GM21390 (cell line): ENCODE measurements at regions not wholly inside any gene's neighbourhood (a gene's known extent, or its start where the extent isn't known, plus 50 kb on each side); places are given as distances from the start of the nearest gene placed in this dataset.
A peak's percentile ranks its signal among the peaks of the same experiment; 100 is the strongest.
"Not testable (repeated sequence)": the region's sequence is repeated elsewhere in the genome, so short reads cannot be mapped to it uniquely, and the experiment has no call there.

Experiments
- ATAC-seq: cut with Tn5 transposase; IDR thresholded peaks from one replicate; pipeline ENCODE4 v1.9.1; 2021; ENCODE audit not compliant: unreplicated experiment

DNA sequence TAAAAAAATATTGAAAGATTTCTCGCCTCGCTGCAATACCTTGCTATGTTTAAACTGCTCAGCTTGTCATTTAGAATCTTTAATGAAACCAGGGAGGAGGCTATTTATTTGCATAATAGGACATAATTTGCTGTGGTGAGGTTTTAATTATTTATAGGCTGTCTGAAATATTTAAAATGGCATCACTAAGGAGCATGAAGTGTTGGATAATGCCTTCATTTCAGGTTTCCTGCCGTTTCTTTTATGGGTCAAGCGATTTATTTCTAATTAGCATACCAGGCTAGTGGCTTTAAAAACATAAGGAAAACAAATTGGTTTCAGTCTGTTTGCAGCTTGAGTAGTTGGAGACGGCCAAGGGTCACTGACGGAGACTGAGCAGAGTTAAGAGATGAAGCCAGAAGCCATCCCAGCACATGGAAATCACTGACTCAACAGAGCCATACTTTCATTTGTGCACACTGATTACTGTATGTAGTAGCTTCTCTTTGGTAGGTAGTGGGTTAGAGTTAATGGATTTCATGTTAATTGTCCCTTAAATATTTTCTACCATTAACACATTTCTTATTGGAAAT is 1962.4 kb upstream of the TENM3 start:
- no peak for ATAC-seq

DNA sequence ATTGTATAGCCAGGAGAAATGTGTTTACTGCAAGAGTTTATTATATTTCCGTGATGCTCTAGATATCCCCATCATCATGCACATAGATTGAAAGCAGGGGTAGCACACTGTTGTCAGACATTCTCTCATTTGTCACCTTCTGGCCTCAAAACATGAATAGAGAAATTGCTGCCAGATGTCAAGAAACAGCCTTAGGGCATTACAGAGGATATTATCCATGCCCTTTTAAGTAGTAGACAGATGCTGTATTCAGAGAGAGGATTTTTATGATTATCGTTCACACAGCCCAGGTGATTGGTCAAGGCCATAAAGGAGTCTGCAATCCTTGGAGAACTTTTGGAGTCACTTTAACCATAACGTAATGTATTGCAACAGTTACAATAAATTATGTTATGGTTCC is 1961.5 kb upstream of the TENM3 start:
- no peak for ATAC-seq

DNA sequence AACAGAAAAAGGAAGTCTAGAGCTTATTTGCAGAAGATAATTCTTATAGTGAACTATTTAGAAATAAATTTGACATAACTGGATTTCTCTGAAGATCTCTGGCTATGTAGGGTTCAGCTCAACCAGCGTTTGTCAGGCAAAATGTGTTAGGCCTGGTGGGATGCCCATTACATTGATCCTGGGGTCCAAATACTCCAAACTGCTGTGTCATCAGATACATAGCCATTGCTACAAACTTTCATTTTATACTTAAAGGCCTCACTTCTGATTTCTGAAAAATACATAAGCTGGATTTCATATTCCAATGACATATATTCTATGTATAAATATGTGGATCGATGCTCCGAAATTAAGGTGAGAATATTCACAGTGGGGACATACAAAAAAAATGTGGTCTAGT is 1958.9 kb upstream of the TENM3 start:
- ATAC-seq, result no peak

DNA sequence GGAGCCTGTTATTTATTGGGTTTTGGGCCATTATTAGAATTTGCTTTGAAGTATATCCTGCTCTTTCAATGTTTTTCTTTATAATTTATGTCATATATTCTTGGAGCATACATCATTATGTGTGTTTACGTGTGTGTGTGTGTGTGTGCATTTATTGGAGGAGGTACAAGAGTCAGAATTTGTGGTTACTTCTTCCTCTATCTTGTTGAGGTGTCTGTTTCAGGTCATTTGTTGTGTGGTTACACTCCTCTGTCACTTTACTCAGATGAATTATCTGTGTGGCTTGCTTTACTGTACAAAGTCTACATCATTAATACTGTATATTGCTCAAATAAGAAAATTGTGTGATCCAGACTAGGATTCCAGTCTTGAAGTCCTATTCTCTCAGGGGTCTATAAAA is 1957.4 kb upstream of the TENM3 start:
- ATAC-seq, result peak; percentile 82

DNA sequence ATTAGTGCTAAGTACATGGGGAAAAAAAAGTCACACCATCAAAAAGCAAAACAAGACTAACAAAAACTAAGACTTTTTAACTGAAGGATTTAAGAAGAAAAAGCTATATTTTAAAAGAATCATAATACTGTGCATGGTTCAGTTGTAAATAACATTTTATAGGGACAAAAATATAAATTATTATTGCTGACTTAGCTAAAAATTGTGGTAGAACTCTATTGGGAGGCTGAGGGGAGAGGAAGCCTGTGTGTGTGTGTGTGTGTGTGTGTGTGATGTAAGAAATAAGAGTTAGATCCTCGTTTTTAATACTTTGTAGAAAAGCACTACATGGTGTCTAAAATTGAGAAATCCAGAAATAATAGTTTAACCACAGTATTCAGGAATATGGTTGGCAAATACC is 1950.9 kb upstream of the TENM3 start:
- ATAC-seq, result no peak

DNA sequence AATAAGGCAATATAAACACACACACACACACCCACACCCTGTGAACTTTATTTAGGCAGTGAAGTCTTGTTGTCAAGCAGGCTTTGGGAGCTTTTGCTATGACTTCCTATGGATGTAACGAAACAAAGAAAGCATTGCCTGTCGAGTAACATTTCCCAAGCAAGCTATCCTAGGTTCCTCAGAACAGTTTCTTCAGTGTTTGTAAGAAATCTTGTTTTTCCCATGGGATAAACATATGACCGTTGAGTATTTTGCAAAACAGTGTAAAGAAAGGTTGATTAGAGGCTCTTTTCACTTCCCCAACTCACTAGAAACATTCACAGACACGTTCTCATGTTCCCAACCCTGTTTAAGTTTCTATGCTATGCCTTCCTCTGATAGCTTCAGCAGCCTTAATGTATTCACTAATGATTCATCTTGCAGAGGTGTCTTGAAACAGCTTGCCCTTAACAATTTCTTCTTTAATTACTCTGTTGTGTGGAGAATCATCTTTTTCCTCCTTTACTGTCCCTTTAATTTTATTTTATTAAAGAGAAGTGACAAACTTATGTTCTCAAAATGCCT is 1947.1 kb upstream of the TENM3 start:
- no peak for ATAC-seq

DNA sequence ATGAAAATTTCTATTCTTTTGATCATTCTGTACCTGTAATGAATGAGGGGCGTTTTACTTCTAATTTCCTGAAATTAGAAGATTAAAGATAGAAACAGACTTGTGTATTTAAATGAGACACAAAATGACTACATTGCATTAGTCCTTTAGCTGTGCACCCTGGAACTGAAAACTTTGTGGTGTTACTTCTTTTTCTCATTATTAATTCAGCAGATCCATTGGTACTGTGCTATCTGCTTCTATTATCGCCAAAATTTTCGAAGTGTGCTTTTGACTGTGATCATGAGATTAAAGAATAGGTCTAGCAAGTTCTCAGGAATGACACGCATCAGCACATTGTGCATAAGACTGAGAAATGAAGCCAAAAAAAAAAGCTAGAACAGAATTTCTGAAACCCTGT is 1938.9 kb upstream of the TENM3 start:
- ATAC-seq, result peak; percentile 63

DNA sequence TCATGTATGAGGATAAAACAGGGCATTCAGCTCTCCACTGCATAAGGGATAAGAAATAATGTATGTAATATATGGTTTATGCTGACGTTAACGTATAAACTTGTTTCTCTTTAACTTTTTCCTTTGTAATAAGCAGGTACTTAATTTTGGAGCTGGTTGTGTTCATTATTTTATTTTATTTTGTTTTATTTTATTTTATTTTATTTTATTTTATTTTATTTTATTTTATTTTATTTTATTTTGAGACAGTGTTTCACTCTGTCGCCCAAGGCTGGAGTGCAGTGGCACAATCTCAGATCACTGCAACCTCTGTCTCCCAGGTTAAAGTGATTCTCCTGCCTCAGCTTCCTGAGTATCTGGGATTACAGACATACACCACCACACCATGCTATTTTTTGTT is 1932.6 kb upstream of the TENM3 start:
- no peak for ATAC-seq

DNA sequence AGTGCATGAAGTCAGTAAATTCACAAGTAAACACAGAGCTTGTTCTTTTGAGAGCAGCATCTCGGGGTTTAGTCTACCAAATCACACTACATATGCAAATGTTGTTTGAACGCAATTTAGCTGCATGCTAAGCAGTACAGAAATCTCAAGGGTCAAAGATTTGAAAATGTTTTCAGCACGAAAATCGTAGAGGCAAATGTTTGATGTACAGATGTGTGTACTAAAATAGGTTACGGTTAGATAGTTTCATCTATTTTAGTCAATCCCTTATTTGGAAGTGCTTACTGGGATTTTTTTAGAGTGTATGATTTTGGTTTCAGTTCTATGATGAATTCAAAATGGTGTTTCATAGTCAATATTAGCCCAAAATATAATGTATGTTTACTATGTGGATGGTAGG is 1928.2 kb upstream of the TENM3 start:
- peak; percentile 82 for ATAC-seq

DNA sequence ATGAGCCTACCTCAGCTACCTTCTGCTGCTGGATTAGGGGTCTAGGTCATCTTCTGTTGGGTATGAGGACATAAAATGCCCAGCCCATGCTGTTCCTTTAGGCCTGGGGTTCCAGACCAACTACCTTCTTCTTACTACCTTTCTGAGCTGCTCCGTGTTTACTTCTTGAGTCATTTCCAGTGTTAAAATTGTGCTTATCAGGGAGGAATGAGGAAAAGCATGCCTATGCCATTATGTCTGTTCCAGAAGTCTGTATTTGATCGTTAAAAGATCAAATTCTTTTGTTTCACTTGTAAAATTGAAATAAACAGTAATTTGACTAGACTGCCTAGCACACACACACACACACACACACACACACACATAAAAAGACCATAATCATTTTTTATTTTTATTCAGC is 1912.7 kb upstream of the TENM3 start:
- no peak for ATAC-seq

DNA sequence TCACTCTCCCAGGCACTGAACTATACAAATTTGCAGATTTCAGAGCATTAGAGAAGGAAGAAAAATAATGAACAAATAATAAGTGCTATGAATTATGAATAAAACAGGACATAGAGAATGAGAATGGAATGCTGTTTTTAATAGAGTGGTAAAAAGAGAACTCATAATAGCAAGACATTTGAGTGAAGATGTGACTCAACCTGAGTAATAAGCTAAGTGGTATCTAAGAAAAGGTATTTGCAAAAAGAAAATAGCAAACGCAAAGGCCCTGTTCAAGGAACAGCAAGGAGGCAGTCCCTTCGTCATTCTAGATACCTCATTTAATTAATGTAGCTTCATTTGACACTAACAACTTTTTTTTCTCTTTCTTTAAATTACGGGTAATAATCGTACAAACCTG is 1910.0 kb upstream of the TENM3 start:
- no peak for ATAC-seq

DNA sequence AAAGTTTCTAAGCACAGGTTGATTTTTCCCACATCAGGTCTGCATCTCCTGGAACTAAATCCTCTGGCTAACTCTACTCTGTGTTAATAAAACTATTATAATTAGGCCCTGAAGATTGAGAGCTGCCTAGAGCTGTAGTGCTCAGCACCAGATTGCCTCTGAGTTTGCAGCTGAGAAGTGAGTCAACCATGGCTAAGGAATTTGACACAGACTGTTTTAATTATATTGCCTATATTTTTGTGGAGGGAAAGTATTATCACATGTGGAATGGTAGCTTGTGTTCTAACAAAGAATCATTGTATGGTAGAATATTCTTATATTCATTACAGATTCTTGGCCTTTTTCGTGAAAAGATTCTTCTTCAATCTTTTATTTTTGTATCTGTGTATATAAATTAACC is 1907.6 kb upstream of the TENM3 start:
- no peak for ATAC-seq

DNA sequence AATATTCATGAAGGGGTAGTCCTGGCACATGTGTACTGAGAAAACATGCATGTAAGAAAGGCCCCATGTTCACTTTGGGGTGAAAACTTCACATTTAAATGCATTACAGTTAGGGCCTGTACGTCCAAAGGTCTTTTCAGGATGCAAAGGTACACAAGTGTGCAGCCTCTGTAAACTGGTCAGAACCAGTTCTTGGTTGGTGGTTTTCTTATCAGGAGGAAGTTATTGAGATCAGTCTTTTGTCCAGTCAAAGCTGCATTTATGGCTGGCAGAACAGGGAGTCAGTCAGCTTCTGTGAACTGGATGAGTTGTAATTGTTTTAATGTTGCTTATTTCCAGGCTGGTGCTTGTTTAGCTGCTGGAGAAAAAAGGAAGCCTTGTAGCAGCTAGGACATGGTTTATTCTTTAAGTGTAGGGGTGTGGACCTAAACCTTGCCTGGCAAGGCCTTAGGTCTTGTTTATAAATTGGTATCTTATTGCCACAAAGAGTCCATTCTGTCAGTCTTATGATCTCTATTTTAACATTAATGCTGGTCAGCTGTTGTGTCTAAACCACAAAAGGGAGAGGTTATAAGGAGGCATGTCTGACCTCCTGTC is 1906.6 kb upstream of the TENM3 start:
- no peak for ATAC-seq

DNA sequence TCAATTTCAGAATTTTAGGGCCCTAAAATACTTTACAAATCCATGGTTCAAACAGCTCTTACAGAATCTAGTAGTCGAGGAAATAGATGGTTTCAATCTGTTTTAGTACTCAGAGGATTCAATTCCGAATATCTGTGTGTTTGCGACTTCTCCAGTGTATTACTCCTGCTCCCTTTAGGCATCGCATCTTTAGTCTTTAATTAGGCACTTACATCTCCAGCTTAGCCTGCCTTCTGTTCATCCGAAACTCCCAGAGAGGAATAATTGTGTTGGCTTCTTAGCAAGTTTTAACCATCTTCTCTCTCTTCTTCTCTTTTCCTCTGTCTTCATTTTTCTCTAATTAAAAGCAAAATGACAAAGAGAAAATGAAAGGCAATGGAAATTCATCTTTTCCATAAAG is 1901.3 kb upstream of the TENM3 start:
- ATAC-seq, result no peak

DNA sequence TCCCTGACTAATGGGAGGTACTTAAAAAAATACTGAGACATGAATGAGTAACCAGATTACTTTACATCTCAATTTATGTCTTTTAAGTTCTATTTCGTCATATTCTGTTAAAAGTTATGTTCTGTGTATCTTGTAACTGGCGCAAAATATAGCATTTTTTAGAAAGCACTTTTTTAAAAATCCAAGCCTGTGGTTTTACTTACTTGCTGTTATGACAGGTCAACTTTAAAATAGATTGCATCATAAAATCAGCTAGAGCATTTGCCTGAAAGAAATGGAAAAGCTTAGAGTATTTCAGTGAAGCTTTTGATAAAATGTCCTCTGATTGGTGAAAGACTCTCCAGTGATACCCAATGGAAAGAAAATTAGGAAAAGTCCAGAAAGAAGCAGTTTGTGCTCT is 1892.3 kb upstream of the TENM3 start:
- no peak for ATAC-seq

DNA sequence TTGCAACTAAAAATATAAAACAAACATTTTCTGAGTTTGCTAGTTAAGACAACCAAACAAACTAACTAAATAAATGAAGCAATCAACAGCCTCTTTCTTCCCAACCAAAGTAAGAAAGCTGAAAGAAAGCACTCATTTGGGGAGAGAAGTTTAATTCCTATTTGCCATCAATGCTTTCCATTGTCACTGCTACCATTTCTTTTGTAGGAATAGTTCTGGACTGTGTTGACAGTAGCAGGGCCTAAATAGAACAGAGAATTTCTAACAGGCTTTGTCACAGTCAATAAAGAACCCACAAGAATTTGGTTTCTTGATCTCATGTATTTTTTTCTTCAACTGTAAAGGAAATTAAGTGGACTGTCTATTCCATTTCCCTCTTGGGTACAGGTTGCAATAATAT is 1886.4 kb upstream of the TENM3 start:
- no peak for ATAC-seq

DNA sequence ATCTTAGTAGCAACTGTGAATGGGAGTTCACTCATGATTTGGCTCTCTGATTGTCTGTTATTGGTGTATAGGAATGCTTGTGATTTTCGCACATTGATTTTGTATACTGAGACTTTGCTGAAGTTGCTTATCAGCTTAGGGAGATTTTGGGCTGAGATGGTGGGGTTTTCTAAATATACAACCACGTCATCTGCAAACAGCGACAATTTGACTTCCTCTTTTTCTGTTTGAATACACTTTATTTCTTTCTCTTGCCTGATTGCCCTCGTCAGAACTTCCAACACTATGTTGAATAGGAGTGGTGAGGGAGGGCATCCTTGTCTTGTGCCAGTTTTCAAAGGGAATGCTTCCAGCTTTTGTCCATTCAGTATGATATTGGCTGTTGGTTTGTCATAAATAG is 1883.1 kb upstream of the TENM3 start:
- not testable (repeated sequence) for ATAC-seq

DNA sequence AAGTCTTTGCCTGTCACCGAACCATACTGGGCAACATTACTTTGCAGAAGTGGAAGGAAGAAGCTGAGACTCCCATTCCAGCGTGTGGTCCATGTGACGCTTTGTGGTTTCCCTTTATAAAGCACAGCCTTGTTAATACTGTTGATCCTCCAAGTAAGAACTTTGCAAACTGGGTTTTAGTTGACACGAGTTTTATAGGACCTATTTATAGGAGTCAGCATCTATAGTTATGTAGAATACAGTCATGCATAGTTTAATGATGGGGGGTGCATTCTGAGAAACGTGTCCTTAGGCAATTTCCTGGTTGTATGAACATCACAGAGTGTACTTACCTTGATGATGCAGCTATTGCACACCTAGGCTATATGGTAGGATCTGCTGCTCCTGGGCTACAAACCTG is 1879.4 kb upstream of the TENM3 start:
- ATAC-seq, result no peak

DNA sequence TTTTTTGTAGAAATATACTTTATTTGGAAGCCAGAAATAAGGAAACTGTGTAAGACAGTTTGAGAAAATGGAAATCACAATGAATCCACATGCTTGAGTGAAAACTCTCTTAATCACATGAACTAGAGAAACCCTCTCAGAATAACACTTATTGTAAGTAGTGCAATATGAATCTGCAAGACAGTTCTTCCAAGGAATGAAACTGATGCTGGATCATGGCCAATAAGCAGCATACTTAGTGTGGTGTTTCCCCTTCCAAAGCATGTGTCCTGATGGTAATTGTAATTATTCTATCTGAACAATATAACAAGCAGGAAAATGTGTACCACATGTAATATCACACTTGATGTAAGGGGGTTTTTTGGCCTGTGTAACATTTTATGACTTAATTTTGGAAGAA is 1870.5 kb upstream of the TENM3 start:
- no peak for ATAC-seq

DNA sequence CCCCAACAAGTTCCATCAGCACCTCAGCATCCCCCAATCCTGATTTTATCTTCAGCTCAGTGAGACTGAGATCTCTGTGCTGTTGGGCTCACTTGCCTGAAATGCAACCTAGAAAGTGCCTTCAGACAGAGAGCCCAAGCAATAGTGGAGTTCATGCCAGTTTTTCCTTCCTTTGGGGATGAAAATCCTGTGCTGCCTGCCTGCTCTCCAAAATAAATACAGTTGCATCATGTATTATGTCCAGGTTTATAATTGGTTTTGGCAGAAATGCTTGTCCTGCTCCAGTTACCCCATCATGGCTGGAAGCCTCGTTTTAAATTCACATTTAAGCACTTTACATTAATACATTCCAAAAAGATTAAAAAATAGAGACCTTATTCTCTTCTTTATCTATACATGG is 1865.5 kb upstream of the TENM3 start:
- no peak for ATAC-seq

DNA sequence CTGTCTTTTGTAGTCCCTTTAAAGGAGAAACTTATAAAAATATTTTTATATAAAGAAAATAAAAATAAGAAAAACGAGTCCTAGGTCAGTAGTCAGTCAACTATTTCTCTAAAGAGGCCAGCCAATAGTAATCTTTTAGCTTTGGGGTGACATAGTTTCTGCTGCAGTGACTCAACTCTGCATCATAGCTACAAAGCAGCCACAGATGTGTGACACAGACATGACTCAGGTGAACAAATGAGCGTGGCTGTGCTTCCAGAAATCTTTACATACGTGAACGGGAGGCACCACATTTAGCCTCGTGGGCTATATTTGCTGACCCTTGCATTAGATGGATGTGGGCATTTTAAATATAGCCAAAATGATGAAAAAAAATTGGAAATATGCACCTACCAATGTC is 1862.5 kb upstream of the TENM3 start:
- ATAC-seq, result no peak

DNA sequence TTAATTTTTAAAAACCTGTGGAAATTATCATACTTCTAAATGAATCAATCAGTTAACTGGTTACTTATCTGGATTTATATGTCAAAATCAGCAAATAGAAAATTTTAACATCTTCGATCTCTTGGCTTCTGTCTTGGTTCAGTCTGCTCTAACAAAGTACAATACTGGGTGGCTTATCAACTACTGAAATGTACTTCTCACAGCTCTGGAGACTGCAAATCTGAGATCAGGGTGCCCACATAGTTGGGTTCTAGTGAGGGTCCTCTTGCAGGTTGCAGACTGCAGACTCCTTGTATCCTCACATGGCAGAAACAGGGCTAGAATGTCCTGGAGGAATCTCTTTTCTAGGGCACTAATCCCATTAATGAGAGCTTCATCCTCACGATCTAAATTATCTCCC is 1851.6 kb upstream of the TENM3 start:
- no peak for ATAC-seq

DNA sequence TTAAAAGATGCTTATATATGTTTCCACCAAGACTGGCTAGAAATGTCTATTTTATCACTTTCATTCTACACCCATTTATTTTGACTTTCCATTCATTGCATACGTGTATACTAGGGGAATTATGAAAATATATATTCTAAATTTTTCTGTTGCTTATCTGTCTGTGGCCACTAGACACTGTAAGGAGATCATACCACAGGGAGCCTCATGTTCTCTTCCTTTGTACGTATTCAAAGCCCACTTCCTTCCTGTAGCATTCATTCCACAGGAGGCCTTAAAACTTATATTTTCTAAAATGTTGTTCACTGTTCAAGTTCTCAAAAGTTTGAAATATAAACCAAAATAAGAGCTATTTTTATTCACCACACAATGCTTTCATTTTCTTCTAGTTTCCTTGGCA is 1848.9 kb upstream of the TENM3 start:
- no peak for ATAC-seq
